B cell (primary cell): ENCODE measurements at regions not wholly inside any gene's neighbourhood (a gene's known extent, or its start where the extent isn't known, plus 50 kb on each side); places are given as distances from the start of the nearest gene placed in this dataset.

Experiments
- EZH2 ChIP-seq: IDR thresholded peaks from 2 replicates; pipeline ENCODE4 v1.6.1; 2012; ENCODE audit warnings: borderline replicate concordance, low read depth, mild to moderate bottlenecking, moderate library complexity, low read length; ENCODE audit not compliant: insufficient read depth, poor library complexity, severe bottlenecking
- TF ChIP-seq, protein P1 (sequence below): fragments of 200-600 bp; IDR thresholded peaks from one replicate; pipeline ENCODE4 v1.8.0; 2022; ENCODE audit warnings: antibody characterized with exemption, mild to moderate bottlenecking

DNA sequence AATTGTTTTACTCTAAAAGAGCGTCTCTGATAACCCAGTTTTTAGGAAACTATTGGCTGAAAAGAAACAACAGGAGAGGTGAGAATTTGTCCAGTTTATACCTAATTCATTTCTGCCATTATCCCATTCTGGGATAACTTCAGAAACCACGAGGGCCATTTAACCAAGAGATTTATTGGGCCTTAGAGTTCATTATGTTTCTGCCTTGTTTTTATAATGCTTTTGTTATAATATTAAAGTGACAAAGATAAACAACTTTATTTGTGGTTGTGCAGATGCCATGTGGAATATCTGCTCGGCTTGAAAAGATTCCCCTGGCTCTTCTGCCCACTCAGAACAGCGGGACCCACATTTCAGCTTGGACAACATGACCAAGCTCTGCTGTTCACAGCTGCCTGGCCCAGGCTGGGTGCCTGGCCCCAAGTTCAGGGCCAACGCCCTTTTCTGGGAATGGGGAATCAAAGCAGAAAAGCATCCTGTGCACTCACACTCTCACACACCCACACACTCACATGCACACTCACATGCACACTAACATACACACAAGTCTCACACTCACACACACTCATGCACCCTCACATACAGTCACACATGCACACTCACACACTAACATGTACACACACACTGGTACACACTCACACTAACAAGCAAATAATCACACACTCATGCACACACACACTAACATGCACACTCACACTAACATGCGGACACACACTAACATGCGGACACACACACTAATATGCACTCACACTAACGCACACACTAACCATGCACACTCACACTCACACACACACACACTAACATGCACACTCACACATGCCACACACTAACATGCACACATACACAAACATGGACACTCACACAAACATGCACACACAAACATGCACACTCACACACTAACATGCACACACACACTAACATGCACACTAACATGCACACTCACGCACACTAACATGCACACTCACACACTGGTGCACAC, 86.7 kb upstream of the NEDD9 start:
- TF ChIP-seq, protein P1, sequence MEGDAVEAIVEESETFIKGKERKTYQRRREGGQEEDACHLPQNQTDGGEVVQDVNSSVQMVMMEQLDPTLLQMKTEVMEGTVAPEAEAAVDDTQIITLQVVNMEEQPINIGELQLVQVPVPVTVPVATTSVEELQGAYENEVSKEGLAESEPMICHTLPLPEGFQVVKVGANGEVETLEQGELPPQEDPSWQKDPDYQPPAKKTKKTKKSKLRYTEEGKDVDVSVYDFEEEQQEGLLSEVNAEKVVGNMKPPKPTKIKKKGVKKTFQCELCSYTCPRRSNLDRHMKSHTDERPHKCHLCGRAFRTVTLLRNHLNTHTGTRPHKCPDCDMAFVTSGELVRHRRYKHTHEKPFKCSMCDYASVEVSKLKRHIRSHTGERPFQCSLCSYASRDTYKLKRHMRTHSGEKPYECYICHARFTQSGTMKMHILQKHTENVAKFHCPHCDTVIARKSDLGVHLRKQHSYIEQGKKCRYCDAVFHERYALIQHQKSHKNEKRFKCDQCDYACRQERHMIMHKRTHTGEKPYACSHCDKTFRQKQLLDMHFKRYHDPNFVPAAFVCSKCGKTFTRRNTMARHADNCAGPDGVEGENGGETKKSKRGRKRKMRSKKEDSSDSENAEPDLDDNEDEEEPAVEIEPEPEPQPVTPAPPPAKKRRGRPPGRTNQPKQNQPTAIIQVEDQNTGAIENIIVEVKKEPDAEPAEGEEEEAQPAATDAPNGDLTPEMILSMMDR = no peak
- no peak for TF ChIP-seq EZH2
